GM12878 (cell line): ENCODE measurements at regions not wholly inside any gene's neighbourhood (a gene's known extent, or its start where the extent isn't known, plus 50 kb on each side); places are given as distances from the start of the nearest gene placed in this dataset.

ENCODE experiments used
- SP1 ChIP-seq: IDR thresholded peaks from one replicate; pipeline ENCODE4 v1.6.1; 2011; ENCODE audit warnings: low read depth, low read length
- YY1 ChIP-seq: IDR thresholded peaks from 2 replicates; pipeline ENCODE4 v1.6.1; 2011; ENCODE audit warnings: low read depth, mild to moderate bottlenecking, low read length
- TF ChIP-seq, protein P1 (sequence below): IDR thresholded peaks from 2 replicates; pipeline ENCODE4 v1.6.1; 2012; ENCODE audit warnings: low read depth, low read length, improper control_type of control experiment
- TF ChIP-seq, protein P2 (sequence below): IDR thresholded peaks from 2 replicates; pipeline ENCODE4 v1.6.1; 2011; ENCODE audit warnings: low read depth, low read length, improper control_type of control experiment, borderline replicate concordance

DNA sequence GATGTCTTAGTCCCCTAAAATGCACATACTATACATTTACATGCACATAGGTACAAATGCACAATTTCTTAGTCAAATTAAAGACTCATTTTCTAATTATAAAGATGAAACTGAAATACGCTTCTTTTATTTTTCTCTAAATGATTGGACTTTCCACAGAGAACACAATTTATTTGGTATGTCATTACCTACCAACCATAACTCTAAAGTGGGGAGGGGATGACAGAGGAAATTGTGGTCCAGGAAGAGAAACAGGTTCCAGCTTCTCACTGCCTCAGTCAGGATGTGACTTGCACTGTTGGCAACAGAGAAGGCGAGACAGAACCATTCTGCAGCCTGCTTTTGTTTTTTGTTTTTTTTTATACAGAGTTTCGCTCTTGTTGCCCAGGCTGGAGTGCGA lies 1189.2 kb downstream of the PLA2G4A start:
- TF ChIP-seq, protein P1, sequence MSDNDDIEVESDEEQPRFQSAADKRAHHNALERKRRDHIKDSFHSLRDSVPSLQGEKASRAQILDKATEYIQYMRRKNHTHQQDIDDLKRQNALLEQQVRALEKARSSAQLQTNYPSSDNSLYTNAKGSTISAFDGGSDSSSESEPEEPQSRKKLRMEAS, result no peak
- TF ChIP-seq SP1 (no peak), YY1 (no peak)
- TF ChIP-seq, protein P2, sequence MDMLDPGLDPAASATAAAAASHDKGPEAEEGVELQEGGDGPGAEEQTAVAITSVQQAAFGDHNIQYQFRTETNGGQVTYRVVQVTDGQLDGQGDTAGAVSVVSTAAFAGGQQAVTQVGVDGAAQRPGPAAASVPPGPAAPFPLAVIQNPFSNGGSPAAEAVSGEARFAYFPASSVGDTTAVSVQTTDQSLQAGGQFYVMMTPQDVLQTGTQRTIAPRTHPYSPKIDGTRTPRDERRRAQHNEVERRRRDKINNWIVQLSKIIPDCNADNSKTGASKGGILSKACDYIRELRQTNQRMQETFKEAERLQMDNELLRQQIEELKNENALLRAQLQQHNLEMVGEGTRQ, result no peak
